ENCODE measurements at regions not wholly inside any gene's neighbourhood (a gene's known extent, or its start where the extent isn't known, plus 50 kb on each side); places are given as distances from the start of the nearest gene placed in this dataset.
A peak's percentile ranks its signal among the peaks of the same experiment; 100 is the strongest.

DNA sequence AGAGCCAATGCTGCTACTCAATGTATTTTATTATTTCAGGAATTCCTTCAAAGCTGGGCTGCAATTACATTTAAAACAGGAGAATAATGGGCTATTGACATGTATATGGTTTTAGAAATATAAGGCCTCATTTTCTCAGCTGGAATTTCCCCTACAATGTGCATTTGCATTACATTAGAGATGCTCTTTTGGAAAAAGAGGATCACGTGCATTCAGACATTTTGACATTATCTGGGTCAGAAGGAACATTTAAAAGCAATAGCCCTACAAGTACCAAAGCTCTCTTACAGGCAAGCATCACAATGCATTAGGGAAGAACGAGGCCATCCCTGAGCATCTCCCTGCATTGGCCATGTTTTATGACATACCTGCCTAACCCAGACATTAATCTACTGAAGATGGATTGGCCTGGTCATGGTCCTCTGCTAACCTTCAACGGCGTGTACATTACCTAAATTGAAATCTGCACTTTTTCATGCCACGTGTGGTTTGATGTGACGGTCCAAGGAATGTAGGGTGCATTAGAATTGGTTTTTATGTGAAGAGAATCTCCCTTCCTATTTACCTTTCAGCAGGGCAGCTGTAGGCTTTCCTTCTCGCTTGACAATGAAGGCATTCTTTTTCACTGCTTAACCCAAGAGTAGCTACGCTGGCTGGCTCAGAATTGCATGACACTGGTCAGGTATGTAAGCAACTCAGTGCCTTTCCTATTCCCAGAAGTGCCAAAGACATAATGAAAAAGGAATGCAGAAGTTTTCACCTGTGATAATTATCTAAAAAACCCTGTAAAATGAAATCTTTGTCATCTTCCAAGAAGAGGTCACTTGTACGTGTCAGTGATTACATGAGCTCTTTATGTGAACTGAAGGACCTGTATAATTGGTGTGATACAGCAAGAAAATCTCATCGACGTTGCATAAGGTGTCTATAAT is 212.3 kb upstream of the MPDZ start:
- no peak for DNase-seq (ENCODE audit: low read depth, low spot score)
- in situ Hi-C loops (cut with HindIII; ENCODE audit: low sequenced_read_pairs): no loop called here
- TF ChIP-seq, protein P1, sequence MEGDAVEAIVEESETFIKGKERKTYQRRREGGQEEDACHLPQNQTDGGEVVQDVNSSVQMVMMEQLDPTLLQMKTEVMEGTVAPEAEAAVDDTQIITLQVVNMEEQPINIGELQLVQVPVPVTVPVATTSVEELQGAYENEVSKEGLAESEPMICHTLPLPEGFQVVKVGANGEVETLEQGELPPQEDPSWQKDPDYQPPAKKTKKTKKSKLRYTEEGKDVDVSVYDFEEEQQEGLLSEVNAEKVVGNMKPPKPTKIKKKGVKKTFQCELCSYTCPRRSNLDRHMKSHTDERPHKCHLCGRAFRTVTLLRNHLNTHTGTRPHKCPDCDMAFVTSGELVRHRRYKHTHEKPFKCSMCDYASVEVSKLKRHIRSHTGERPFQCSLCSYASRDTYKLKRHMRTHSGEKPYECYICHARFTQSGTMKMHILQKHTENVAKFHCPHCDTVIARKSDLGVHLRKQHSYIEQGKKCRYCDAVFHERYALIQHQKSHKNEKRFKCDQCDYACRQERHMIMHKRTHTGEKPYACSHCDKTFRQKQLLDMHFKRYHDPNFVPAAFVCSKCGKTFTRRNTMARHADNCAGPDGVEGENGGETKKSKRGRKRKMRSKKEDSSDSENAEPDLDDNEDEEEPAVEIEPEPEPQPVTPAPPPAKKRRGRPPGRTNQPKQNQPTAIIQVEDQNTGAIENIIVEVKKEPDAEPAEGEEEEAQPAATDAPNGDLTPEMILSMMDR (IDR thresholded peaks at IDR 0.05; ENCODE audit: low read depth, low read length): no peak
- no peak overlapping the region for H3K4me3 ChIP-seq (ENCODE audit: low read depth, low read length)

DNA sequence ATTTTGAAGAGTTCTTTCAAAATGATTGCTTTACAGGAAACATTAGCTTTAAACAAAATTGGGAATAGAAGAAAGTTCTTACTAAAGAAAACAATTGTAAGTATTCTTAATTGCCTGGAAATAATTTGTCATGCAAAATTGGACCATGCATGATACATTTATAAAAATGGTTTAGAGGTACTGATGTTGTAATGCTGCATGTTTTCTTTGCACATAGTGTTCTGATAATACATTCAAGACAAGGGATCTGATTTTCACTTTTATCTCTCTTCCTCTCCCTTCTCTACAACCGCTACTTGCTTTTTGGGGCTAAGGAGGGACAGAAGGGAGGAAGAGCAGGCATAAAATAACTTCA is 211.6 kb upstream of the MPDZ start:
- TF ChIP-seq, protein P1 (IDR thresholded peaks at IDR 0.05; ENCODE audit: low read depth, low read length): no peak
- no peak for DNase-seq (ENCODE audit: low read depth, low spot score)
- in situ Hi-C loops (cut with HindIII; ENCODE audit: low sequenced_read_pairs): no loop called here

DNA sequence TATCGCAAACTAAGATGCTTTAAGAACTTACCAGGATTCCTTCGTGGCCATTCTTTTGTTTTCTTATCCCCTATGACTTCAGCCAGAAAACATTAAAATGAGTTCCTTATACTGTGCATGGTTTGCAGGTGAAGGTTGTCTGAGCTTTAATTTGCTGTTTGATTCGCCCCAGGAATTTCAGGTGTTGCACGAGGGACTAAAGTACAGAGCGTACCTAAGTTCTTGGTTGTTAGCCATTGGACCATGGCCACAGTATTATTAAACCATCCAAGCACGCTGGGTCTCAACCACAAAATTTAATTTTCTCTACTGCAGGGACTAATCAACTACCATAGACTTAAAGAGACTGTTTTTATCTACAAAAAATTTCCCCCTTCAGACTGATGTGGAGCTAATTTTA is 208.4 kb upstream of the MPDZ start:
- TF ChIP-seq, protein P1 (IDR thresholded peaks at IDR 0.05; ENCODE audit: low read depth, low read length): no peak
- H3K4me3 ChIP-seq (ENCODE audit: low read depth, low read length): no peak overlapping the region
- DNase-seq (ENCODE audit: low read depth, low spot score): no peak
- in situ Hi-C loops (cut with HindIII; ENCODE audit: low sequenced_read_pairs): no loop called here

More for the DNA sequence above, 211.6 kb upstream of the MPDZ start:
- H3K4me3 ChIP-seq (ENCODE audit: low read depth, low read length): no peak overlapping the region

DNA sequence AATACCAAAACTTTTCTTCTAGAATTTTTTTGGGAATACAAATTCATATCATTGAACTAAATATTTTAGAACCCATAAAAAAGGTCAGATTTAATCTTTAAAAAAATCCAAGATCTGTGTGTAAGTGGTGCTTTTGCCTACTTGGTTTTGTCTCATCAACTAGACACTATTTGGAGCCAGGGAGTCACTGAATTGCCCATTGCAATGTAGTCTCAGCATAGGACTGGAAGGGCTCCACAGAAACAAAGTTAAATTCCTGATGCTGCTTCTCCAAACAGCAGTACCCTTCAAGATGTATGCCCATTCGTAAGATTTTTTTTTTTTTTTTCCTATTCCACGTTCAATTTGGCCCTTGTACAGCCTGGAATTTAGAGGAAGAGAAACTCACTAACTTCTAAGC is 208.0 kb upstream of the MPDZ start:
- TF ChIP-seq, protein P1 (IDR thresholded peaks at IDR 0.05; ENCODE audit: low read depth, low read length): no peak
- DNase-seq (ENCODE audit: low read depth, low spot score): no peak
- no peak overlapping the region for H3K4me3 ChIP-seq (ENCODE audit: low read depth, low read length)
- in situ Hi-C loops (cut with HindIII; ENCODE audit: low sequenced_read_pairs): no loop called here

DNA sequence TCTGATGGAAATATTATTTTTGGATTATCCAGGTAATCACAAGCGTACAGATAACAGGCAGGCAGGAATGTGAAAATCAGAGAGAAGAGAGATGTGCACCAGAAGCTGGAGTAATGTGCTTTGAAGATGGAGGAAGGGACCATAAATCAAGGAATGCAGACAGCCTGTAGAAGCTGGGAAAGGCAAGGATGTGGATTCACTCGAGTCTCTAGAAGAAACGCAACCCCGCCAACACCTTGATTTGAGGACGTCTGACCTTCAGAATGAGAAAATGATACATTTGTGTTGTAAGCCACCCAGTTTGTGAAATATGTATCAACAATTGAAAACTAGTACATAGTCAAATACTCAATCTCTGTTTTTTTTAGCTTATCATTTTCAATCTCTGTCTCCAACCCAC is 207.6 kb upstream of the MPDZ start:
- DNase-seq (ENCODE audit: low read depth, low spot score): no peak
- TF ChIP-seq, protein P1 (IDR thresholded peaks at IDR 0.05; ENCODE audit: low read depth, low read length): no peak
- in situ Hi-C loops (cut with HindIII; ENCODE audit: low sequenced_read_pairs): no loop called here

DNA sequence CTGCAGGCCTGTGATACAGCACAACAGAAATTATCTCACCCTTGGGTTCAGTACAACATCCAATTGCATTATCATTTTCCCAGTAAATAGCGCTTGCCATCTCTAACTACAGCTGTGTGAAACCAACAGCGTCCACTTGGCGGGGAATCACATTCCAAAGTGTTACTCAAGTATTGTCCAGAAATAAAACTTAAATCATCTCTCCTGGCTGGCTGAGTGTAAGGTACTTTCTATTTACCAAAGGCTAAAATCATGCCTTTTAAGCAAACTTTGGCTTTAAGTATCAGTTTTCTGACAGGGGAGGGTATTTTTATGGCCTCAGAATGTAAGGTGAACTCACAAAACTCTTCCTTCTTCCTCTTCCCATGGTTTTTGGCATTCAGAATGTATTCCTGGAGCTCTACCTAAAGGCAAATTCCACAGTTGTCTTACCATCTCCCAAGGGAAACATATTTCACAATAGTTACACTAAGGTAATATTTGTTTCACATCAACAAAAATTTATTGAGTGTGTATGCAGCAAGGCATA is 205.6 kb upstream of the MPDZ start:
- in situ Hi-C loops (cut with HindIII; ENCODE audit: low sequenced_read_pairs): no loop called here
- DNase-seq (ENCODE audit: low read depth, low spot score): peak; percentile 53
- TF ChIP-seq, protein P1 (IDR thresholded peaks at IDR 0.05; ENCODE audit: low read depth, low read length): no peak
- H3K4me3 ChIP-seq (ENCODE audit: low read depth, low read length): no peak overlapping the region

More for the DNA sequence above, 207.6 kb upstream of the MPDZ start:
- no peak overlapping the region for H3K4me3 ChIP-seq (ENCODE audit: low read depth, low read length)

All from astrocyte of the spinal cord (primary cell).